ENCODE measurements at regions not wholly inside any gene's neighbourhood (a gene's known extent, or its start where the extent isn't known, plus 50 kb on each side); places are given as distances from the start of the nearest gene placed in this dataset.

GRCh38 chr13:19123502-19123901 is 58.1 kb downstream of the TUBA3C start:
- no peak for TF ChIP-seq ZNF274 (IDR thresholded peaks at IDR 0.05; ENCODE audit: low read length)
- no peak for TF ChIP-seq ZNF274 (tag by site-specific recombination; IDR thresholded peaks at IDR 0.05; ENCODE audit: borderline replicate concordance)
- no peak for TF ChIP-seq ZNF223 (tag by site-specific recombination; IDR thresholded peaks at IDR 0.05)
- TF ChIP-seq OSR2 (tag by site-specific recombination; IDR thresholded peaks at IDR 0.05), result no peak
- TF ChIP-seq CTCF (tag by site-specific recombination; IDR thresholded peaks at IDR 0.05), result no peak
- no peak for TF ChIP-seq TCF7L2 (IDR thresholded peaks at IDR 0.05; ENCODE audit: borderline replicate concordance, low read depth, low read length)
- TF ChIP-seq IKZF3 (tag by site-specific recombination; IDR thresholded peaks at IDR 0.05), result no peak
- TF ChIP-seq ZBTB21 (tag by site-specific recombination; IDR thresholded peaks at IDR 0.05), result no peak
- TF ChIP-seq ZSCAN30 (tag by site-specific recombination; IDR thresholded peaks at IDR 0.05), result no peak
- TF ChIP-seq ZNF184 (tag by site-specific recombination; IDR thresholded peaks at IDR 0.05), result no peak
- TF ChIP-seq PBX3 (CRISPR knock-in tag; IDR thresholded peaks at IDR 0.05), result no peak
- TF ChIP-seq YY1 (tag by site-specific recombination; IDR thresholded peaks at IDR 0.05), result no peak
- no peak for TF ChIP-seq ZBTB6 (tag by site-specific recombination; IDR thresholded peaks at IDR 0.05)
- TF ChIP-seq ZNF621 (tag by site-specific recombination; IDR thresholded peaks at IDR 0.05), result no peak
- no peak for TF ChIP-seq PRDM1 (tag by site-specific recombination; IDR thresholded peaks at IDR 0.05)

Data from HEK293 (cell line).